Natural killer cell (primary cell): ENCODE measurements at regions not wholly inside any gene's neighbourhood (a gene's known extent, or its start where the extent isn't known, plus 50 kb on each side); places are given as distances from the start of the nearest gene placed in this dataset.
"Not testable (repeated sequence)": the region's sequence is repeated elsewhere in the genome, so short reads cannot be mapped to it uniquely, and the experiment has no call there.

Experiments used
- ATAC-seq, 3 donors: fragments of 150-1000 bp in 2 of 3; fragments of 200-7000 bp in 1 of 3; cut with Tn5 transposase; 1 replicate in 1 of 3; 2 replicates in 2 of 3; pipeline ENCODE4 v1.10.0; 2021; ENCODE audit warnings: mild to moderate bottlenecking in 2 of 3, moderate library complexity in 2 of 3
- DNase-seq, 2 donors: peaks; one replicate each; pipeline versions ENCODE4 v3.0.0 to v3.0.0-alpha.2; 2013 to 2021; ENCODE audit warnings: mixed read lengths in 1 of 2
- H3K27ac ChIP-seq: one replicate; pipeline ENCODE4 v1.5.1; 2013; ENCODE audit warnings: mild to moderate bottlenecking, low read length
- H3K27me3 ChIP-seq: one replicate; pipeline ENCODE4 v1.6.1; 2013; ENCODE audit warnings: low read length; ENCODE audit not compliant: control insufficient read depth, insufficient read depth
- H3K36me3 ChIP-seq: one replicate; pipeline ENCODE4 v1.6.1; 2013; ENCODE audit warnings: low read length; ENCODE audit not compliant: control insufficient read depth, insufficient read depth
- H3K4me1 ChIP-seq: one replicate; pipeline ENCODE4 v1.6.1; 2013; ENCODE audit warnings: low read length; ENCODE audit not compliant: control insufficient read depth, insufficient read depth
- H3K4me3 ChIP-seq: one replicate; pipeline ENCODE4 v1.5.1; 2013; ENCODE audit warnings: low read length
- H3K9me3 ChIP-seq: one replicate; pipeline ENCODE4 v1.6.1; 2013; ENCODE audit warnings: low read length; ENCODE audit not compliant: control insufficient read depth, insufficient read depth
- H3K27ac Mint-ChIP-seq, 2 donors: one replicate each; pipeline ENCODE4 v1.8.0; 2022; ENCODE audit warnings: mild to moderate bottlenecking in 2 of 2, mixed read lengths in 2 of 2, moderate library complexity in 1 of 2
- H3K27me3 Mint-ChIP-seq, 2 donors: one replicate each; pipeline ENCODE4 v1.8.0; 2022; ENCODE audit warnings: low read depth in 2 of 2, mixed read lengths in 2 of 2
- H3K36me3 Mint-ChIP-seq: one replicate; pipeline ENCODE4 v1.8.0; 2022; ENCODE audit warnings: mixed read lengths
- H3K4me1 Mint-ChIP-seq, 2 donors: one replicate each; pipeline ENCODE4 v1.8.0; 2022; ENCODE audit warnings: mixed read lengths in 2 of 2
- H3K4me3 Mint-ChIP-seq: one replicate; pipeline ENCODE4 v1.8.0; 2022; ENCODE audit warnings: mild to moderate bottlenecking, moderate library complexity, mixed read lengths
- H3K9me3 Mint-ChIP-seq, 2 donors: one replicate each; pipeline ENCODE4 v1.8.0; 2022; ENCODE audit warnings: mixed read lengths in 2 of 2
- CTCF ChIP-seq: fragments of 200-600 bp; IDR thresholded peaks from one replicate; pipeline ENCODE4 v1.8.0; 2022; ENCODE audit warnings: antibody characterized with exemption
- whole genome bisulfite sequencing: methylation state at CpG from one replicate; pipeline ENCODE4 v1.1.7; 2013; ENCODE audit warnings: missing lambda C conversion rate; ENCODE audit not compliant: insufficient coverage; 5-methylcytosine and 5-hydroxymethylcytosine counted together
- intact Hi-C: fragments of 100-400 bp; cut with micrococcal nuclease; formaldehyde crosslinking; loops from one replicate; pipeline ENCODE4 v1.14.2; 2022

DNA sequence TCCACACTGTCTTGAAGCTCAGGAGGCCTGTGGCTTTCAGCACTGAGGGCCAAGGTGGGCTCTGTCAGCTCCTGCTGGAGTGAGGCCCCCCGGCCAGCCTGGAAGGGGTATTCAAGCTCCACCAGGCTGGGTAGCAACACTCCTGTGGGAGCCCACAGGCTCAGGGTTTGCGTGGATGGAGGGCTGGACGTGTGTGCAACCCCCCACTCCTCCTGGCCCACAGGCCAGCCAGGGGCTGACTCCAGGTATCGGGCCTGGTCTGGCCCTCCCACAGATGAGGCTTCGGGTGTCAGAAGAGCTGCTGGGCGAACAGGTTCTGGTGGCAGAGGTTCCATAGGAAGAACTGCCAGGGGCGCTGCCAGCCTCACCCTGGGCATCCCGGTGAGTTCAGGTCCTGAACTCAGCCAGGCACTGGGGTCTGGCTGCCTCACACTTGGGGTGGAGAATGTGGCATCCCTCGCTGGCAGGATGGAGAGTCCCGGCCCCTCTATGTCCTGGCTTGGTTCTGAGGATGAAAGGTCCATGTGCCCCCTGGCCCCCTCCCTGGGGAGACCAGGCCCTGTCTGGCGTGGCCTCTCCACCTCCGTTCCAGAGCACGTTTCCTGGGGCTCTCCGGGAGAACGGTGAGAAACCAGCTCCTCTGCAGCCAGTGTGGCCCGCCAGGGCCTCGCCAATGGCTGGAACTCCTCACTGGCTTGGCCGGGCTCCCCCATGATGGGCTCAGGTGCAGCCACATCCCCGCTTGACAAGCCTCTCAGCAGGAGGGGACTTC lies 64.6 kb upstream of the TARDBP start:
- Mint-ChIP-seq H3K9me3 (no peaks in the 10 kb centered on the region), H3K27me3 (peaks cover 25 to 27% of the 10 kb centered on the region in 2 donors), H3K27ac (no peak overlapping the region), H3K4me1 (peaks cover 0 to 6% of the 10 kb centered on the region in 2 donors), H3K36me3 (no peaks in the 10 kb centered on the region), H3K4me3 (no peak overlapping the region)
- 89% methylated on average over 19 of the region's 19 CpGs for whole genome bisulfite sequencing
- Histone ChIP-seq H3K27me3 (peaks cover 2% of the 10 kb centered on the region), H3K4me3 (no peak overlapping the region), H3K4me1 (no peaks in the 10 kb centered on the region), H3K36me3 (no peaks in the 10 kb centered on the region), H3K9me3 (no peaks in the 10 kb centered on the region), H3K27ac (no peak overlapping the region)
- ATAC-seq, result no peak
- intact Hi-C loops, result no loop called here
- no peak for TF ChIP-seq CTCF
- DNase-seq, result no peak

- TF ChIP-seq CTCF, result no peak
- Histone ChIP-seq H3K9me3 (no peaks in the 10 kb centered on the region), H3K27me3 (peaks cover 2% of the 10 kb centered on the region), H3K4me1 (no peaks in the 10 kb centered on the region), H3K27ac (no peak overlapping the region), H3K36me3 (no peaks in the 10 kb centered on the region), H3K4me3 (no peak overlapping the region)
- DNase-seq, result no peak
- no peaks in the 10 kb centered on the region for H3K36me3 Mint-ChIP-seq
- ATAC-seq, result no peak
- no peak overlapping the region for H3K4me3 Mint-ChIP-seq
- peaks cover 0 to 6% of the 10 kb centered on the region in 2 donors for H3K4me1 Mint-ChIP-seq
- 79% methylated on average over 12 of the region's 12 CpGs for WGBS
- no peaks in the 10 kb centered on the region for H3K9me3 Mint-ChIP-seq
- intact Hi-C loops, result no loop called here
- H3K27me3 Mint-ChIP-seq, result peaks cover 20 to 25% of the 10 kb centered on the region in 2 donors
- no peak overlapping the region for H3K27ac Mint-ChIP-seq
Measured at GRCh38 chr1:10948463-10948775, 64.0 kb upstream of the TARDBP start.

GRCh38 chr1:10950316-10951172 lies 61.9 kb upstream of the TARDBP start:
- H3K27me3 ChIP-seq, result no peaks in the 10 kb centered on the region

GRCh38 chr1:10951298-10951697 lies 61.2 kb upstream of the TARDBP start:
- H3K4me3 ChIP-seq, H3K27ac Mint-ChIP-seq, H3K36me3 Mint-ChIP-seq, H3K9me3 Mint-ChIP-seq, H3K9me3 ChIP-seq, ATAC-seq, H3K4me1 Mint-ChIP-seq, intact Hi-C loops, H3K27me3 Mint-ChIP-seq, DNase-seq, H3K27me3 ChIP-seq, H3K4me3 Mint-ChIP-seq, H3K36me3 ChIP-seq, H3K27ac ChIP-seq, H3K4me1 ChIP-seq: not testable (repeated sequence)
- WGBS, result 94% methylated on average over 7 of the region's 7 CpGs

More at GRCh38 chr1:10950316-10951172, 61.9 kb upstream of the TARDBP start:
- no peak overlapping the region for H3K4me3 ChIP-seq
- H3K4me1 ChIP-seq, result no peaks in the 10 kb centered on the region
- no peaks in the 10 kb centered on the region for H3K36me3 ChIP-seq
- Mint-ChIP-seq H3K9me3 (no peaks in the 10 kb centered on the region), H3K27ac (no peak overlapping the region), H3K4me3 (no peak overlapping the region), H3K36me3 (no peaks in the 10 kb centered on the region), H3K4me1 (no peaks in the 10 kb centered on the region), H3K27me3 (peaks cover 5 to 9% of the 10 kb centered on the region in 2 donors)
- no peak overlapping the region for H3K27ac ChIP-seq
- intact Hi-C loops, result no loop called here
- TF ChIP-seq CTCF, result no peak
- DNase-seq, result no peak
- ATAC-seq, result no peak
- 81% methylated on average over 17 of the region's 17 CpGs for WGBS
- H3K9me3 ChIP-seq, result no peaks in the 10 kb centered on the region
